Stimulated activated naive CD4-positive, alpha-beta T cell treated with Interleukin-2 at 50 U/mL for 16 hours (primary cell): ENCODE measurements at regions not wholly inside any gene's neighbourhood (a gene's known extent, or its start where the extent isn't known, plus 50 kb on each side); places are given as distances from the start of the nearest gene placed in this dataset.

Source experiments
- DNase-seq: peaks from one replicate; lab custom pipeline; 2025; lab: John Stamatoyannopoulos, UW

GRCh38 chr17:77307479-77308198, 166.9 kb downstream of the SEC14L1 start:
- DNase-seq = no peak

GRCh38 chr17:77308861-77309726, 168.3 kb downstream of the SEC14L1 start:
- no peak for DNase-seq

DNA sequence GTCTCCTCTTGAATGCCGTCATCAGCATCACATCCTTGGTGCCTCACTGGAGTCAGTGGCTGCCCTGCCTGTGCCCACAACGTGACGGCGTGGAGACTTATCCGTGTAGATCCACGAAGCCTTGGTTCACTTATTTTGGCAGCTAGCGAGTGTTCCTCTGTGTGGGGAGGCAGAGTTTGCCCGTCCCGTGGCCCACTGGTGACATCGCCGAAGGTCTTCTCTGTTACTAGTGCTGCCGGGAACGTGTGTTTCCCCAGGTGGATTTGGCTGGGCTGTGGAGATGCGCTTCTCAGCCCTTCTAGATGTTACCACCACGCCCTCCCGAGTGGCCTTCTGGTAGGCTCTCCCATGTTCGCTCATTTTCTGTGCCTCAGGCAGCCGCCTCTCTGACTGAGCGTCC, 169.6 kb downstream of the SEC14L1 start:
- no peak for DNase-seq

- DNase-seq = no peak
Measured at GRCh38 chr17:77311371-77311981, 170.7 kb downstream of the SEC14L1 start.

GRCh38 chr17:77312061-77312701, 171.4 kb downstream of the SEC14L1 start:
- no peak for DNase-seq

GRCh38 chr17:77312786-77313599, 172.2 kb downstream of the SEC14L1 start:
- DNase-seq = no peak

GRCh38 chr17:77313831-77314230, 173.1 kb downstream of the SEC14L1 start:
- no peak for DNase-seq

DNA sequence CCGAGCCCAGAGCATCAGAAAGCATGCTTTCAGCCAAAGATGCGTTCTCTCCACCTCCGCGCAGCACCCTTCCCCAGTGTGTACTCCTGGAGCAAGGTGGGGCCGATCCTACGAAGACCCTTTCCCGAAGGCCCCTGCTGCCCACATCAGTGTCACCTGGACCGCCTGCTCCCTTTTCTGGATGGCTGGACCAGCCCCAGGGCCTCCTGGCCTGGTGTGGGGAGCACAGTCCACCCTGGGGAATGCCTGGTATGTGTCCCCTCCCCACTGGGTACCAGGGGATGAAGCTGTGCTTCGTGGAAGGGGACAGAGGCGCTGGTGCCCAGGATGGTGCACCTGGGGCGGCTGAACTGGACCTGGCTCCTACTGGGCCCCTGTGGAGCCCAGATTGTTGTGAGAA, 173.8 kb downstream of the SEC14L1 start:
- DNase-seq = no peak

DNA sequence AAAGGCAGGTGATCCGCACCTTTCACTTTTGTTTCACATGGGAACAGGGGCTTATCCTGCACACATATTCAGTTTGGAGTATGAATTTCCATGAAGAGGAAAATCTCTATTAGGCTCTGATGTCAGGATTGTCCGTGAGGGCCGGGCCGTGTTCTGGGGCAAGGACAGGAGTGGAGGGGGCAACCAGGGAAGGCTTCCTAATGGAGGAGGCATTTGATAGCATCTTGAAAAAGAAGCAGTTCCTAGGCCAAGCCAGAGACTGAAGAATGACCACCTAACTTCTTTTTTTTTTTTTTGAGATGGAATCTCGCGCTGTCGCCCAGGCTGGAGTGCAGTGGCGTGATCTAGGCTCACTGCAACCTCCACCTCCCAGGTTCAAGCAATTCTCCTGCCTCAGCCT, 174.2 kb downstream of the SEC14L1 start:
- no peak for DNase-seq

GRCh38 chr17:77315551-77316190, 174.9 kb downstream of the SEC14L1 start:
- DNase-seq = no peak

- DNase-seq = no peak
Measured at GRCh38 chr17:77316191-77316641, 175.4 kb downstream of the SEC14L1 start.

GRCh38 chr17:77316651-77317050, 175.9 kb downstream of the SEC14L1 start:
- no peak for DNase-seq

GRCh38 chr17:77317091-77317750, 176.5 kb downstream of the SEC14L1 start:
- DNase-seq = no peak

- no peak for DNase-seq
Measured at GRCh38 chr17:77318021-77318420, 177.3 kb downstream of the SEC14L1 start.

- no peak for DNase-seq
Measured at GRCh38 chr17:77318491-77319210, 177.9 kb downstream of the SEC14L1 start.

DNA sequence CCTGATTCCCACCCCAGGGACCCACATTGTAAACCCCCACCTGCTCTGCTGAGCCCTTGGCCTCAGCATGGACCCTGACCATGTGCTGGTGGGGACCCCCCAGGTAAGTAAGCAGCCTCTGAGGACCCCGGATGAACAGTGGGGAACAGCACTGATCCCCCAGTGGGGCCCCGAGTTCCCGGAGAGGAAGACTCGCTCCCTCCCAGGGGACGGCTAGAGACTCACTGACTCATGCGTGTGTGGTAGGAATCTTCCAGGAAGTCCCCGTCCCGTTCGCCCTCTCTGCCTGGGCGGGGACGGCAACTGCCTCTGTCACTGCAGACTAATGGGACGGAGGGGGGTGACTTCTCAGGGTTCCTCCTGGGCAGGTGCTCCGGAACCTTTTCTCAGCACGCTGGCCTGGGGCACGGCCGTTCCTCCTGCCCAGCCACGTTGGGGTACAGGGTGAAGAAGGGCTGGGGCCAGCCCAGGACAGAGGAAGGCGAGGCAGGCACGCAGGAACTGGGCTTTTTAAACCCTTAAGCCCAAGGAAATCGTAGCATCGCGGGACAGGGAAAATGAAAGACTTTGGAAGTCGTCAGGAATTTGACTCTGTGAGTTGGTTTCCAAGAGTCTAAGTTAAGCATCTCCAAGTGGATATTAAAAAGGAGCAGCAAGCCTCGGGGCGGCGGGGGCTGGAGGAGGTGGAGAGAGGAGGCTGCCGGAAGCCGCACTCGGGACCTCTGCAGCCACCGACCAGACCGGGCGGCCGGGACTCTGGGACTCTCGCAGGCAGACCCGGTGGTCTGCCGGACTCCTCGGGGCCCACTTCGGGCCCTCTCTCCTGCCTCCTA, 178.7 kb downstream of the SEC14L1 start:
- DNase-seq = peak; percentile 47

DNA sequence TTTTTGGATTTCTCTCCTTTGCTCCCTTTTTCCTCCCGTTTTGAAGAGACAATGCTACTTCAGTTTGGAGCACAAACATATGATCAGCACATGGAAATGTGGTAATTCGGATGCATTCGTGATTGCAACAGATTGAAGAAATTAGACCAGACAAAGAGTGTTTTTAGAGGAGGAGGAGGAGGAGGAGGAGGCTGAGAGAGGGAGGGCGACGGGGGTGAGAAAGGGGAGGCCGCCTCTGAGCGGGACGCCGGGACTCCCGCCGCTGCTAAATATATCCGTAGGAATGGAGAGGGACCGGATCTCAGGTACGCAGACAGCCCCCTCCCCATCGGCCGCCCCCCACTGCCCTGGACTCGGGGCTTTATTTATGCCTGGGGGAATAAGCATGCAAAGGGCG, 179.3 kb downstream of the SEC14L1 start:
- DNase-seq = no peak

- no peak for DNase-seq
Measured at GRCh38 chr17:77320485-77321256, 179.9 kb downstream of the SEC14L1 start.
